LNCAP (cell line): ENCODE measurements at regions not wholly inside any gene's neighbourhood (a gene's known extent, or its start where the extent isn't known, plus 50 kb on each side); places are given as distances from the start of the nearest gene placed in this dataset.

Experiments
- TF ChIP-seq, protein P1 (sequence below): fragments of 450-650 bp; IDR thresholded peaks from 2 replicates; pipeline ENCODE4 v1.5.1; 2017; ENCODE audit warnings: mild to moderate bottlenecking

DNA sequence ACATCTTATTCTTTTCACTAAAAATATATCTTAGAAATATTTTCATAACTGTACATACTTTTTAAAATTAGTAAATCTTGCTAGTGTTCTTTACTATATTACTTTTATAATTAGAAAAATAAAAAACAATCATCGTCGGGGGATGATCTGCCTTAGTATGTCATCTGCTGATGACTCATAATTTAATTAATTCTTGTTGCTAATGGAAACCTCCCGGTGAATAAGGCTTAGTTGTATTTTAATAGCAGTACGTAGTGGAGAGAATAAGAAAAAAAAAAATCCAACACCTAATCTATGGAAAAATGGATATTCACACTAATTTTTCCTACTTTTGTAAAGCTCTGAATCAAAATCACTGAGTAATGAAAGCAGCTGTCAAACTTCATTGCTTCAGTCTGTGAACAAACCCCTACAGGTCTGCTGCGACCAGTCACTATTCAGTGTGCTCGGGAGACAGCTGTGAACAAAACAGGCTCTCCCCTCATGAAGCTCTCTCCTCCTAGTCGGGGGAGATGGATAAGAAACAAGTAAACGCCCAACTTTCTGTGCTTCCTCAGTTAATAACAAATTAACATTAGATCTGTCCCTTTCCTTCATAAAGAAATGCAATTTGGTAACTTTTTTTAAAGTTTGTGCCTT, 97.4 kb upstream of the UPP2 start:
- TF ChIP-seq, protein P1, sequence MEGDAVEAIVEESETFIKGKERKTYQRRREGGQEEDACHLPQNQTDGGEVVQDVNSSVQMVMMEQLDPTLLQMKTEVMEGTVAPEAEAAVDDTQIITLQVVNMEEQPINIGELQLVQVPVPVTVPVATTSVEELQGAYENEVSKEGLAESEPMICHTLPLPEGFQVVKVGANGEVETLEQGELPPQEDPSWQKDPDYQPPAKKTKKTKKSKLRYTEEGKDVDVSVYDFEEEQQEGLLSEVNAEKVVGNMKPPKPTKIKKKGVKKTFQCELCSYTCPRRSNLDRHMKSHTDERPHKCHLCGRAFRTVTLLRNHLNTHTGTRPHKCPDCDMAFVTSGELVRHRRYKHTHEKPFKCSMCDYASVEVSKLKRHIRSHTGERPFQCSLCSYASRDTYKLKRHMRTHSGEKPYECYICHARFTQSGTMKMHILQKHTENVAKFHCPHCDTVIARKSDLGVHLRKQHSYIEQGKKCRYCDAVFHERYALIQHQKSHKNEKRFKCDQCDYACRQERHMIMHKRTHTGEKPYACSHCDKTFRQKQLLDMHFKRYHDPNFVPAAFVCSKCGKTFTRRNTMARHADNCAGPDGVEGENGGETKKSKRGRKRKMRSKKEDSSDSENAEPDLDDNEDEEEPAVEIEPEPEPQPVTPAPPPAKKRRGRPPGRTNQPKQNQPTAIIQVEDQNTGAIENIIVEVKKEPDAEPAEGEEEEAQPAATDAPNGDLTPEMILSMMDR, result no peak

DNA sequence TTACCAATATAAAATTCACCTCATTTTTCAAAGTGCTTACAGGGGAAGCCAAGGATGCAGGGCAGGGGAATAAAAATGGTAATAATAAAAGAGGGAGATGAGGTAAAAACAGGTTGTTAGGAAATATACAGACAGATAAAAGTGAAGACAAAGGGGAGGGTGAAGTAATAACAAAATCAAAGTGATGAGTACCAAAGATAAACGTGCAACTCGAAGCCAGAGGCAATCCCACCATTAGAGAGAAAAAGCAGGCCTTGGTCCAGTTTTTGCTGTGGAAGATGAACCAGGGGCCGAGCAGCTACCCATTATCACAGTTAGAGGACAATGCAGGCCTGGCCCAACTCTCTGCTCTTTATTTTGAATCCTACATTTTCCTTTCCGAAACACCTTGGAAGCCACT, 99.6 kb upstream of the UPP2 start:
- TF ChIP-seq, protein P1, result no peak

DNA sequence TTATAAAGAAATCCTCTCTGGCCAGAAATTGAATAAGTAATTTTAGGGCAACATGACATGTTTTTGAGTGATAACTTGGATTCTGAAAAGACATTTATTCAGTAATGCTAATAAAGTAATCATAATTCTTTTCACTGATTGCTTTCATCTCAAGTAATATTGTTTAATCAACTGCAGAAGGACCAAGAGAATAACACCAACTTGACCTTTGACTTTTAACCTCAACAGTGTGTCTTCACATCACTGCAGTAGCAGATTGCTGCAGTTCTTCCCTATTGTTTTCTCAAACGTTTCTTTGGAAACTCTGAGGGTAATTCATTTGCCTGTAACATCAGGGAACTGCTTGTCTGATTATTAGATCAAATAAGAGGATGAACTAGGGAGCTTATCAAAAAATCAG, 104.9 kb upstream of the UPP2 start:
- TF ChIP-seq, protein P1, result no peak

GRCh38 chr2:157995117-157995516, 106.6 kb upstream of the UPP2 start:
- TF ChIP-seq, protein P1, result no peak

- TF ChIP-seq, protein P1, result no peak
Observed at GRCh38 chr2:157991932-157992331, 109.7 kb upstream of the UPP2 start.

DNA sequence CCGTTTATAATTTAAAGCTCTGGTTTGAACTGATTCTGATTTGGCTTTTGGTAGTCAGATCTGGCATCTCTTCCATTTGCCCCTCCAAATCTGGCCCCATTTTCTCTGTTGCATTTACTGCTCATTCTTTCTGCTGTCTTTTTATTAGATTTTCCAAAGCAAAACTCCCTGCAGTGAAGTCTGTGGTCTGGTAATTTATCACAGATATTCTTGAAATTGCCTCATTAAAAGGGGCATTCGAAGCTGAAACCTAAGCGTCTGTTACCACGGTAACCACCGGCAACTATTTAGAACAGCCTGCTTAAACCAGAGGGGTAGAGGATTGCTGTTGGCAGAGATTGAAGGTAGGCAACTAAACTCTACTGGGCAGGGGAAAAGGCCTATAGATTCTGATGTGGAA, 111.5 kb upstream of the UPP2 start:
- TF ChIP-seq, protein P1, result no peak

DNA sequence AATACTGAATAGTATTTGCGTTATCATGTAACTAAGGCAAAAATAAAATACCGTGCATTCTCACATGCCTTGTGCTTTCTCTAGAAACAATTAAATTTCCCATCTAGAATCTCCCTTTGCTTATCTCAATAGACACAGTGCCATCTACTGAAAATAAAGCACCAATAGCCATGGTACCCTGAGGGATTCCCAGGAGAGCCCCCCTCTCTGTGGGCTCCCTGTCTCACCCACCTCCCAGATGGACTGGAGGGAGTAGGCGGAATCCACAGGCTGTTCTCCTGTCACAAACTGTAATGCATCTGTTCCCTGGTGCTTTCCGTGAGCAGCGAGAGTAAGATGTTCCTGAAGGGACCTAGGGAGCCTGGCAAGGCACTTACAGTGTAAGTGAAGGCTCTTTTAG, 112.4 kb upstream of the UPP2 start:
- TF ChIP-seq, protein P1, result no peak; the same call in 1 of the 2 replicates

DNA sequence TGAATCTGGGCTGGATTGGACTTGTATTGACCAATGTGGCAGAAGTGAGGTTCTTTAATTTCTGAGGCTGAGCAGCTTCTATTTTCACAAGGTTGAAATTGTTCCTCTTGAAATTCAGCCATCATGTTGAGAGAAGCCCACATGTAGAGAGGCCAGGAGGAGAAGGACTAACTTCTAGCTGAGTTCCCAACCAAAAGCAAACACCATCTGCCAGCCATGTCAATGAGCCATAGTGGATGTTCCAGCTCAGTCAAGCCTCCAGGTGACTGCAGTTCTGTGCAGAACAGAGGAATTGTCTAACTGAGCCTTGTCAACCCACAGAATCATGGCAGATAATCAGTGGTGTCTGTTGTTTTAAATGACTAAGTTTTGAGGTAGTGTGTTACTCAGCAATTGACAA, 110.6 kb upstream of the ACVR1 start:
- TF ChIP-seq, protein P1, result no peak
